ENCODE measurements at regions not wholly inside any gene's neighbourhood (a gene's known extent, or its start where the extent isn't known, plus 50 kb on each side); places are given as distances from the start of the nearest gene placed in this dataset.
A peak's percentile ranks its signal among the peaks of the same experiment; 100 is the strongest.

GRCh38 chr12:67111182-67111581, 158.0 kb upstream of the CAND1 start:
- no peaks in the 10 kb centered on the region for H3K4me1 ChIP-seq (ENCODE audit: insufficient read depth, poor library complexity, severe bottlenecking)
- no peaks in the 10 kb centered on the region for H3K36me3 ChIP-seq (ENCODE audit: low read depth)
- DNase-seq (ENCODE audit: low spot score), result no peak
- no peak for TF ChIP-seq CTCF (IDR thresholded peaks at IDR 0.05; ENCODE audit: poor library complexity, severe bottlenecking)
- H3K9me3 ChIP-seq (ENCODE audit: severe bottlenecking), result peaks cover 2% of the 10 kb centered on the region
- no peak overlapping the region for H3K4me3 ChIP-seq (ENCODE audit: severe bottlenecking)
- ATAC-seq (ENCODE audit: low read depth), result no peak
- no peak overlapping the region for H3K27ac ChIP-seq (ENCODE audit: poor library complexity, severe bottlenecking)
- H3K27me3 ChIP-seq (ENCODE audit: insufficient read depth, poor library complexity, severe bottlenecking), result no peaks in the 10 kb centered on the region

GRCh38 chr12:67112586-67112985, 156.6 kb upstream of the CAND1 start:
- H3K4me1 ChIP-seq (ENCODE audit: insufficient read depth, poor library complexity, severe bottlenecking), result no peaks in the 10 kb centered on the region
- no peak for TF ChIP-seq CTCF (IDR thresholded peaks at IDR 0.05; ENCODE audit: poor library complexity, severe bottlenecking)
- H3K9me3 ChIP-seq (ENCODE audit: severe bottlenecking), result no peaks in the 10 kb centered on the region
- no peak overlapping the region for H3K4me3 ChIP-seq (ENCODE audit: severe bottlenecking)
- H3K36me3 ChIP-seq (ENCODE audit: low read depth), result no peaks in the 10 kb centered on the region
- H3K27ac ChIP-seq (ENCODE audit: poor library complexity, severe bottlenecking), result no peak overlapping the region
- ATAC-seq (ENCODE audit: low read depth) (no peak), DNase-seq (ENCODE audit: low spot score) (no peak)
- no peaks in the 10 kb centered on the region for H3K27me3 ChIP-seq (ENCODE audit: insufficient read depth, poor library complexity, severe bottlenecking)

GRCh38 chr12:67116134-67116533, 153.0 kb upstream of the CAND1 start:
- H3K36me3 ChIP-seq (ENCODE audit: low read depth), result no peaks in the 10 kb centered on the region
- H3K4me3 ChIP-seq (ENCODE audit: severe bottlenecking), result no peak overlapping the region
- no peak overlapping the region for H3K27ac ChIP-seq (ENCODE audit: poor library complexity, severe bottlenecking)
- DNase-seq (ENCODE audit: low spot score), result no peak
- H3K27me3 ChIP-seq (ENCODE audit: insufficient read depth, poor library complexity, severe bottlenecking), result no peaks in the 10 kb centered on the region
- no peaks in the 10 kb centered on the region for H3K4me1 ChIP-seq (ENCODE audit: insufficient read depth, poor library complexity, severe bottlenecking)
- TF ChIP-seq CTCF (IDR thresholded peaks at IDR 0.05; ENCODE audit: poor library complexity, severe bottlenecking), result no peak
- ATAC-seq (ENCODE audit: low read depth), result no peak
- no peaks in the 10 kb centered on the region for H3K9me3 ChIP-seq (ENCODE audit: severe bottlenecking)

GRCh38 chr12:67122584-67122983, 146.6 kb upstream of the CAND1 start:
- TF ChIP-seq CTCF (IDR thresholded peaks at IDR 0.05; ENCODE audit: poor library complexity, severe bottlenecking), result no peak
- no peaks in the 10 kb centered on the region for H3K4me1 ChIP-seq (ENCODE audit: insufficient read depth, poor library complexity, severe bottlenecking)
- H3K36me3 ChIP-seq (ENCODE audit: low read depth), result no peaks in the 10 kb centered on the region
- H3K27ac ChIP-seq (ENCODE audit: poor library complexity, severe bottlenecking), result no peak overlapping the region
- no peaks in the 10 kb centered on the region for H3K9me3 ChIP-seq (ENCODE audit: severe bottlenecking)
- no peaks in the 10 kb centered on the region for H3K27me3 ChIP-seq (ENCODE audit: insufficient read depth, poor library complexity, severe bottlenecking)
- DNase-seq (ENCODE audit: low spot score) (no peak), ATAC-seq (ENCODE audit: low read depth) (no peak)
- H3K4me3 ChIP-seq (ENCODE audit: severe bottlenecking), result no peak overlapping the region

GRCh38 chr12:67137256-67137655, 131.9 kb upstream of the CAND1 start:
- Histone ChIP-seq H3K27me3 (ENCODE audit: insufficient read depth, poor library complexity, severe bottlenecking) (no peaks in the 10 kb centered on the region), H3K4me3 (ENCODE audit: severe bottlenecking) (no peak overlapping the region), H3K36me3 (ENCODE audit: low read depth) (no peaks in the 10 kb centered on the region), H3K9me3 (ENCODE audit: severe bottlenecking) (no peaks in the 10 kb centered on the region), H3K27ac (ENCODE audit: poor library complexity, severe bottlenecking) (no peak overlapping the region), H3K4me1 (ENCODE audit: insufficient read depth, poor library complexity, severe bottlenecking) (peaks cover 10% of the 10 kb centered on the region)
- ATAC-seq (ENCODE audit: low read depth) (peak; percentile 99), DNase-seq (ENCODE audit: low spot score) (no peak)
- no peak for TF ChIP-seq CTCF (IDR thresholded peaks at IDR 0.05; ENCODE audit: poor library complexity, severe bottlenecking)
